ENCODE measurements at regions not wholly inside any gene's neighbourhood (a gene's known extent, or its start where the extent isn't known, plus 50 kb on each side); places are given as distances from the start of the nearest gene placed in this dataset.

DNA sequence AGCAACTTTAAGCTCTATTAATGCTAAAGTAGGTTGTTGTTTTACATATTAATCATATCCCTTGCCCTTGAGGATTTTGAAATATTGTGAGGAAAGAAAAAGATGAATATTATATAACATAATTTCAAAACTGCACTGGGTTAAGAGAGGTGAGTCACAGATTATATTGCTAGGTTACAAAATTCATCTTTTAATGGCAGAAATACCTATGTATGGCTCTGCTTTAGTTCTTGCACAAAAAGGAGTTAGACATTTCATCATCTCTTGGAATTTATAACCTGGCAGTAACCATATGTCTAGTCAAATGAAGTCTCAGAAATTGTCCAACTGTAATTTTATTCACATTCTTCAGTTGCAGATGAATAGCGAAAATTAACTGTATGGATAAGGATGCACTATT lies 2041.1 kb downstream of the OLFM4 start:
- Mint-ChIP-seq H3K9me3 (no peaks in the 10 kb centered on the region), H3K4me1 (no peaks in the 10 kb centered on the region), H3K27me3 (ENCODE audit: low read depth, poor library complexity) (no peaks in the 10 kb centered on the region), H3K4me3 (no peak overlapping the region), H3K27ac (no peak overlapping the region), H3K36me3 (ENCODE audit: low read depth) (no peaks in the 10 kb centered on the region)
- no peak for TF ChIP-seq CTCF (IDR thresholded peaks at IDR 0.05)
- DNase-seq, result no peak

- H3K9me3 Mint-ChIP-seq, result no peaks in the 10 kb centered on the region
- H3K4me1 Mint-ChIP-seq, result no peaks in the 10 kb centered on the region
- H3K4me3 Mint-ChIP-seq, result no peak overlapping the region
- DNase-seq, result no peak
- no peak for TF ChIP-seq CTCF (IDR thresholded peaks at IDR 0.05)
- H3K27ac Mint-ChIP-seq, result no peak overlapping the region
- H3K27me3 Mint-ChIP-seq (ENCODE audit: low read depth, poor library complexity), result no peaks in the 10 kb centered on the region
- no peaks in the 10 kb centered on the region for H3K36me3 Mint-ChIP-seq (ENCODE audit: low read depth)
Observed at GRCh38 chr13:55073000-55073399, 2044.4 kb downstream of the OLFM4 start.

DNA sequence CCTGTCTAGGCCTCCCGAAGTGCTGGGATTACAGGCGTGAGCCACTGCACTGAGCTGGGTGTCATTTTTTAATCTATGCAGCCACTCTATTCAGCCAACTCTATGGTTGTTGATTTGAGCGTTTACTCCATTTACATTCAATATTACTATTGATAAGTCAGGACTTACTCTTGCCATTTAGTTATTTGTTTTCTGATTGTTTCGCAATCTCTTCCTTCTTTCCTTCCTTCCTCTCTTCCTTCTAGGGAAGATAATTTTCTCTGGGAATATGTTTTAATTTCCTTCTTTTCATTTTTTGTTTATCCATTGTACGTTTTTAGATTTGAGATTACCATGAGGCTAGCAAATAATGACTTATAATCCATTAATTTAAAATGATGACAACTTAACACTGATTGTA lies 2056.0 kb downstream of the OLFM4 start:
- no peak for TF ChIP-seq CTCF (IDR thresholded peaks at IDR 0.05)
- Mint-ChIP-seq H3K36me3 (ENCODE audit: low read depth) (no peaks in the 10 kb centered on the region), H3K27ac (no peak overlapping the region), H3K4me1 (peaks cover 5% of the 10 kb centered on the region), H3K4me3 (no peak overlapping the region), H3K27me3 (ENCODE audit: low read depth, poor library complexity) (no peaks in the 10 kb centered on the region), H3K9me3 (no peaks in the 10 kb centered on the region)
- no peak for DNase-seq

- TF ChIP-seq CTCF (IDR thresholded peaks at IDR 0.05), result no peak
- DNase-seq, result no peak
- H3K4me1 Mint-ChIP-seq, result peaks cover 5% of the 10 kb centered on the region
- H3K27me3 Mint-ChIP-seq (ENCODE audit: low read depth, poor library complexity), result no peaks in the 10 kb centered on the region
- no peaks in the 10 kb centered on the region for H3K36me3 Mint-ChIP-seq (ENCODE audit: low read depth)
- no peak overlapping the region for H3K4me3 Mint-ChIP-seq
- no peak overlapping the region for H3K27ac Mint-ChIP-seq
- no peaks in the 10 kb centered on the region for H3K9me3 Mint-ChIP-seq
Observed at GRCh38 chr13:55087085-55087484, 2053.6 kb upstream of the PRR20A start.

DNA sequence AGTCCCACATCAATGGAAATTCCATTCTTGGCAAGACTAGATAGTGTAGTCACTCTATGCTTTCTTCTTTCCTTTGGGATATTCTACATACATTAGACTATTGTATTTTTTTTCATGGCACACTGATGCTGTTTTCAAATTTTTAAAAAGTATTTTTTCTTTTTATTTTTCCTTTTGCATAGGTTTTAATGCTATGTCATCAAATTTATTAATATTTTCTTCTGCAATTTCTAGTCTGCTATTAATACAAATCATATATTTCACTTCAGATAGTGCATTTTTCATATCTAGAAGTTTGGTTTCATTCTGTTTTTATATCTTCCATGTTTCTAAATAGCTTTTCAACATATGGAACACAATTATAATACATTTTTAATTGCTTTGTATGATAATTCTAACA lies 2050.1 kb upstream of the PRR20A start:
- Mint-ChIP-seq H3K27me3 (ENCODE audit: low read depth, poor library complexity) (no peaks in the 10 kb centered on the region), H3K27ac (no peak overlapping the region), H3K4me3 (no peak overlapping the region), H3K4me1 (peaks cover 12% of the 10 kb centered on the region), H3K36me3 (ENCODE audit: low read depth) (no peaks in the 10 kb centered on the region), H3K9me3 (no peaks in the 10 kb centered on the region)
- DNase-seq, result no peak
- TF ChIP-seq CTCF (IDR thresholded peaks at IDR 0.05), result no peak

GRCh38 chr13:55091172-55091571 lies 2049.5 kb upstream of the PRR20A start:
- Mint-ChIP-seq H3K27ac (peak overlapping the region; percentile 8), H3K9me3 (no peaks in the 10 kb centered on the region), H3K4me3 (no peak overlapping the region), H3K36me3 (ENCODE audit: low read depth) (no peaks in the 10 kb centered on the region), H3K4me1 (peaks cover 12% of the 10 kb centered on the region), H3K27me3 (ENCODE audit: low read depth, poor library complexity) (no peaks in the 10 kb centered on the region)
- no peak for TF ChIP-seq CTCF (IDR thresholded peaks at IDR 0.05)
- DNase-seq, result no peak
